Inflammatory macrophage (primary cell): ENCODE measurements at regions not wholly inside any gene's neighbourhood (a gene's known extent, or its start where the extent isn't known, plus 50 kb on each side); places are given as distances from the start of the nearest gene placed in this dataset.

ENCODE experiments used
- DNase-seq, 2 donors: peaks; one replicate each; pipeline ENCODE4 v3.0.0-alpha.2; 2020 to 2022

DNA sequence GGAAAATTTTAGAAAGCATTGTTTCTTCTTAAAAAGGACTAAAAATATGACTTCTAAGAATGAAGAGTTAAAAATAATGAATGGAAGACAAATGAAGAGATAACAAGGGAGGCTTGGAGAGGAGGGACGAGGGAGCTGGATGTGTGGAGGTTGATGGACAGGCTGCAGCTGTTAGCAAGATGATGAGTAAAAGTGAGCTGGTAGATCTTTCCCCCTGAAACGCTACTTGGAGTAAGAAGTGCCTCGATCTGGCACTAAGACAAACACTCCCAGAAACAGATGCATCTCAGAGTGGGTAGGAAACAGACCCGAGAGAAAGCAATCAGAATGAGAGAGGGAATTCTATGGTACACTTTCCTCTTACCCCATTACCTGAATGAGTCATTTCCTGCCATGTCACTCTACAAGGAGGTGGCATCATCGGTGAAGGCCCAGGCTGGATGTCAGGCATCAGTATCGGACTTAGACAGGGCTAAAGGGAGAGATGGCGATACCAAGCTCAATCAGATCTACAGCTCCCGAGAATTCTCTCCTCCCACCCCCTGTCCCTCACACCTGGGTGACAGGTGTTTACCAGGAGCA is 154.1 kb upstream of the BMP2 start:
- no peak for DNase-seq

GRCh38 chr20:6612606-6612923 is 154.9 kb upstream of the BMP2 start:
- no peak for DNase-seq

- DNase-seq = no peak
These were observed 155.4 kb upstream of the BMP2 start for GRCh38 chr20:6611911-6612605.

- DNase-seq = no peak
These were observed 160.8 kb upstream of the BMP2 start for GRCh38 chr20:6606651-6607050.

DNA sequence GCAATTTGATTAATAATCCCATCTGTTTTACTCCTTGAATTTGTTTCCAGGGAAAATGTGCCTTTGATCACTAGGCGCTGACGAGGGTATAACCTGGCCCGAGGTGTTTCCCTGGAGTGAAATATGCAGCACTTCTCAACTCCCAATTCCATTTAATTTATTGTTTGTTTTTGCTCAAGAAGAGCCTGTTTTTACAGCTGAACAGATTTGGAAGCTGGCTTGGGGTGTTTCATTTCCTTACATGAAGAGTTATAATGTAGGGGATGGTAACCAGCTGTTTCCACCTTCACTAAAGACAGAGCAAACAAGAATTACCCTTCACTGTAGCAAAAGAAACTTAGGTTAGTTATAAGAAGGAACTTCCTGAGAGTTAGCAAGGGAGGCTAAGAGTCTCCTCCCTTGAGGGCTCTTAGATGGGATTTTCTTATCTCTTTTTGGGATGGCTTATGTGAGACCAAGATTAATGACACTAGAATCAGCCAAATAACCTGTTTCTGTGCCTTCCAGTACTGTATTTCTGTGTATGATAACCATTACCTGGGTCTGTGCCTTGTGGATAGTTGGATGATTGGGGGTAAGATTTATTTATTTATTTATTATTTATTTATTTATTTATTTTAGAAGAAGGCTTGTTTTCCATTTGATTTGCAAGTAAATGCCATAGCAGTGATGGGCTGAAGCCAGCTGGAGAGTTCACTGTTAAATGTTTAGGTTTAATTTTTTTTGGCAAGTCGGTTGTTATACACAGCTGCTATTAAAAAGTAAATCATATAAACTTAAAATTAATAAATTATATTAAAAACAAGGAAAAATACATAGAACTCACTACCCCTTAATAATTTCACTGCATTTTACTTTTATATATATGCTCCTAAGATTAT is 162.2 kb upstream of the BMP2 start:
- DNase-seq = no peak

GRCh38 chr20:6604179-6604578 is 163.3 kb upstream of the BMP2 start:
- DNase-seq = no peak

- DNase-seq = no peak
These were observed 167.4 kb upstream of the BMP2 start for GRCh38 chr20:6599876-6600735.

DNA sequence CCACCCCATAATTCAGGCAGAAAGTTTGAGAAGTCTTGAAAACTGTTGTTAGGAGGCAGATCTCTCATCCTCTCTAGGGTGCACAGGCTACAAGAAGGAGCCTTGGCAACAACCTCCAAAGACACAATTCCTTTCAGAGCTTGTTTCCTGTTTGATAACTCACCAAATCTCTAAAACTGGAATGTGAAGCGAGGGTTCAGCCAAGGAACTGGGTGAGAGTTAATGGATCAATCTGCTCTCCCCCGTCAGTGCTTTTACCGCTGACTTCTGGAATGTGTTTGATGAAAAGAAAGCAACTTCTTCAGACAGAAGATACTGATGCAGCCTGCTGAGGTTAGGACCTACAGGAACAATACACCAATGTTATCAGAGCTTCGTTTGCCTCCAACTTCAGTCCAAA is 171.8 kb upstream of the BMP2 start:
- no peak for DNase-seq

GRCh38 chr20:6590891-6591637 is 176.4 kb upstream of the BMP2 start:
- no peak for DNase-seq

DNA sequence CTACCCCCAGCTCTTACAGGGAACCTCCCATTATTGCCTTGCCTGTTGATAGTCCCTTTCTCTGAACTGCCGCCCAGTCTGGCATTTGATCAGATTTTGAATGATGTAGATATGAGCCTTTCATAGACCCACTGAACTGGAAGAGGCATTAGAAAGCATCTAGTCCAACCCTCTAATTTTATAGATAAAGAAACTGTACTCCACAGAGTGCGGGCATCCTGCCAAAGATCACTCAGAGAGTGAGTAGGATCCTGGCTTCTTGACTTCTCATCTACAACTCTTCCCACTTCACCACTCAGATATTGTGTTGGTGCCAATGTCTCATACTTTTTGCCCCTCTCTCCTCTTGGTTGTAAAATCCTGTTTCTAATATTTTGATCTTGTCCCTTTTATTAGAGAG is 179.2 kb upstream of the BMP2 start:
- no peak for DNase-seq

DNA sequence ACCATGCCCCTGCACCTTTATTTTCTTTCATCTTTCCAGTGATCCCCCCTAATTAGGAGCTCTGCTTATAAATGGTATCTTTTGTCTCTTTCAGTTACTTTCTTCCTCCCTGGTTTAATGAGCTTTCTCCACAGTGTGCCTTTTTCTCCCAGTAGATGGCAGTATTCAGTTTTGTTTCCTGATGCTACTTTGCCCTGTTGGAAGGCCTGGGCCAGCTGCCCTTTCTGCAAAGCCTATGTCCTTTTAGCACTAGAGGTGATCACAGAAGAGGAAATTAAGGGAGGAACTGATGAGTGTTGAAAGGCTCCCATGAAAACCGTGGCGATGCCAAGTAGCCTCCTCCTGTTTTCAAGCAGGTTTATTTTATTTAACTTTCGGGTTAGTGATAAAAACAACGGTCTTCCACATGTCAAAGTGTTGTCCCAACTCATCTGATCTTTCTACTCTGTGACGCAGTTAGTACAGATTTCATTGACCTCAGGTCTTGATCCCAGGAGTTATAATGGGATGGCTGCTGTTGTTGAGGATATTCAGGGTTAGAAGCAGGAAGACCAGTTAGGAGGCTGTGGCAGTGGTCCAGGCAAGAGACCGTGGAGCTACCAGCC is 184.2 kb upstream of the BMP2 start:
- DNase-seq = peak; percentile 38 to 53

DNA sequence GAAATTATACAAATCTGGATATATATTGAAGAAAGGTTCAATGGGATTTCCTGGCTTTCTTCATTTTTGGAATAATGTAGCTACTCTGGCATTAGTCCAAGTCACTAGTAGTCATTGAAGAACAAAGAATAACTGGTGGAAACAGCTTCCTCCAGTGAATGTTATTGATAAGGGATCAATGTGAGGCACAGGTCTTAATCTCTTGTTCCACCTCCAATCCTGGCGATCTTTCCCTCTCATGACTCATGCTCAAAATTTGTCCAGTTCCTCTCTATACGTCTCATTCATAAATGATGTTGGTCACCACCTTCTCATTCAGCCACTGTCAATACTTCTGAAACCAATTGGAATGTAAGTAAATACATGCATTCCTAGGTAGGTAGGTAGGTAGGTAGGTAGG is 185.0 kb upstream of the BMP2 start:
- no peak for DNase-seq

- no peak for DNase-seq
These were observed 187.0 kb upstream of the BMP2 start for GRCh38 chr20:6580486-6580885.

DNA sequence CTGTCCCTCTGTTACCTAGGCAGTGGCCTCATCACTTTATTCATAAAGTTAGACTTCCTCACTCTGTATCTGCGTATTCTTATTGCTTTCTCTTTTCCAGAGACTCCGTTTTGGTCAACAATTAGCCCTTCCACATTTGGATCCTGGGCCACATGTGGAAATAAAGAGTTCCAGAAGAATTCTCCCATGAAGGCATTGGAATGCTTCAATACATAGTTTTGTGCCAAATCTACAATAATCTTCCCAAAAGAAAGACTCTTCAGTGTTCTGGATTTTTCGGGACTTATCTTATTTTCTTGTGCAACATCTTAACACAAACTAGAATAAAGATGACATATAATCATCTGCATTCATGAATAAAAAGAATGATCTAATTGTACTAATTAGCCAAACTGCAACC is 187.7 kb upstream of the BMP2 start:
- no peak for DNase-seq

DNA sequence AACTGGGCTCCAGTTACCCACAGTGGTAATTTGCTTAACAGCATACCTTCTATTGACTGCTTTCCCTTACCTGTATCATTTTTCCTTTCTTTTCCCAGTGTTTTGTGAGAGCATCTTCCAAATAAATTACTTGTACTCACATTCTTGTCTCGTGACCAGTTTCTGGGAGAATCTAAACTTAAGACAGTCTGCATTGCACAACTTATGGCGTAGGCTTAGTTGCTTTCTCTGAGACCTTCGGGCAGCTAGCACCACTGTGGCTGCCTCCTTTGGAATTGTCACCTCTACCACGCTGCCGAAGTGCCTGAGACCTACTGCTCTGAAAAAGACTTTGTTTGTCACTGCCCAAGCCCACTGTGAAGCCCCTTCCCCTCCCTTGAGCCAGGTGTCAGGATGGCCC is 188.1 kb upstream of the BMP2 start:
- DNase-seq = no peak

GRCh38 chr20:6577451-6577850 is 190.0 kb upstream of the BMP2 start:
- no peak for DNase-seq

GRCh38 chr20:6576726-6577125 is 190.8 kb upstream of the BMP2 start:
- DNase-seq = no peak

DNA sequence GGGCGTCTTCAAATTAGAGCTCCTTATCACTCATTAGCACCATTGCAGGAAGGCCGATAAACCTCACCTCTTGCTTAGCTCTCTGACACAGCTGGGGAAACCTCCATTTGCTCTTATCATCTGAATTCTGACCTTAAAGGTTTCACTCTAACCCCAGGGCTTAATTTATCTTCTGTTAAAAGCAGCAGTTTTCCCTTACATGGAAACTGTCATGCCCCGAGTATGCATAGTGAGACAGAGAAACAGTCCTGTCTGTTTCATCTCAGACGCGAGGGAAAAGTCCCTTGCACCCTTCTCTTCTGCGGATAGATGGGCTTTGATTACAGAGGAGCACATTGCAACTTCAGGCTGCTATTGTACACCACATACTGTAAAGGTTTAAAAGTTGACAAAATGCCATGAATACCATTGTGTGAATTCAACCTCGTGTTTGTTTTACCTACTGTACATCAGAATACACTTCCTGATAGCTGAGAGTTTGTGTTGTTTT is 191.5 kb upstream of the BMP2 start:
- no peak for DNase-seq

DNA sequence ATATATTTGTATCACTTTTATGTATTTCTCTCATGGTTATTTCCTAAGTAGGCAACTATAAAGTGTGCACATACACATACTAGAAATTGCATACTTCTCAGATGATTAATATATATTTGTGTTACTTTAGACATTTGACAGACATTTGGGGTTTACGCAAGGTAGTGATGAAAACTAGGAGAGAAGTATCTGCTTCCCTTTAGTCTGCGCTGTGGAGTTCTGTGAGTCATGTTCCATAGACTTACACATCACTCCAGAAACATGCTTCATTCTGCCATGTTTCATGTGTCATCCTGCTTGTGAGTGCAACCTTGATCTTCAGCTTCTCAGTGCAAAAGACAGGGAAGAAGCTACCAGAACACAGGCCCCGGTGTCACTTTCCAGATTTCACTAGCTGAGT is 200.7 kb upstream of the BMP2 start:
- DNase-seq = peak; percentile 3 to 5

GRCh38 chr20:6562111-6562510 is 205.4 kb upstream of the BMP2 start:
- DNase-seq = no peak

GRCh38 chr20:6560978-6561377 is 206.5 kb upstream of the BMP2 start:
- no peak for DNase-seq

DNA sequence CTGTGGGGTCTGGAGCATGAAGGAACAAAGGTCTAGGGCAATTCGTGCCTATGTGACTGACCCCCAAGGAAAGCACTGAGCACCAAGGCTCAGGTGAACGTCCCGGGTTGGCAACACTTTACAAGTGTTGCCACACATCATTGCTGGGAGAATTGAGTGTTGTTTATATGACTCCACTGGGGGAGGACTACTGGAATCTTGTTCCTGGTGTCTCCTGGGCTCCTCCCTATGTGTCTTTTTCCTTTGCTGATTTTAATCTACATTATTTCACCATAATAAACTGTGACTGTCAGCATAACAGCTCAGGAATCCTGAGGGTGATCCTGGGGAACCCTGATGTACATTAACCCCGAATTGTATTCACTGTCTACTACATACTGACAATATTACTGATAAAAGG is 207.7 kb upstream of the BMP2 start:
- no peak for DNase-seq
